ENCODE measurements at regions not wholly inside any gene's neighbourhood (a gene's known extent, or its start where the extent isn't known, plus 50 kb on each side); places are given as distances from the start of the nearest gene placed in this dataset.

DNA sequence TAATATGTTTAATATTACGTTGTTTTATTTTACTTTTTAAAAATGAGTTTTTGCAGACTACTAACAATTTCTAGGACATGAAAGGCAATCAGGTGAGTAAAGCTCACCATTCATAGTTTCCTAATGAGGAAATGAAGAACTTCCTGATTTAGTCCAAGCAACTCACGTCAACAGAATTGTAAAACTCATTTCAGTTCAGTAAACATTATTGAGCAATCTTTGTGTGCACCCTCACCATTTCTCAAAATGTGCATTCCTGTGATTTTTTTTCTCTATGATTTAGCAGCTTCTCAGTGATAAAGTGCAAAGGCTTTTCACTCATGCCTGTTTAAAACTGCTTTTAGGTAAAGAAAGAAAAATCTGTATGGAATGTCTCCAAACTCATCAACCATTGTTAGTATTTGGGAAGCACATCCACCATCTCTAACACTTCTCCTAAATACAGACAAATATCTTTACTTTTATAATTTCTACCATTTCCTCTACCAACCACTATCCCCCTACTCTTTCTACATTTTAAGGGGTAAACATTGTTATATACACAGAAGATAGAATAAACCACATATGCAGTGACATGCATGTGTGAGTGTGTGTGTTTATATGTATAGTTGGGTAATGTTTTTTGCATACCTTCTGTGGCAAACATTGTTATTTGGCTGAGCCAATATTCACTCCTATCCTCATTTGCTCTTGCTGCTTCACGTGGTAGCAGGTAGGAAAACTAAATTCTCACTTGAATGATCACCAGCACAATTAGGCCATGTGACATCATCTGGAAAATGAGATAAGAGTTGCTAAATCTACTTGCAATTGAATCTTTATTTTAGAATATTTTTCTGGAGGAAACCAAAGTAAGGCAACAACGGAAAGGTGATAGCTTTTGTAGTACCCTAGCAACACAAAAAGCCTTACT, 54.7 kb upstream of the PRDM8 start:
- H3K79me1 ChIP-seq (ENCODE audit: low read depth, low read length) = no peaks in the 10 kb centered on the region
- no peak overlapping the region for H2AK5ac ChIP-seq (ENCODE audit: low read depth, low read length)
- no peaks in the 10 kb centered on the region for H3K4me1 ChIP-seq (replicated peaks in 1 of 4; ENCODE audit: control insufficient read depth in 3 of 4, insufficient read depth in 4 of 4, low read length in 3 of 4)
- no peak overlapping the region for H4K5ac ChIP-seq (ENCODE audit: insufficient read length, low read depth, low read length)
- ChIA-PET POLR2A (ENCODE audit: partially characterized antibody) (interaction anchor here (0.5 to 0.7 kb wide), 2 partner anchors 585 to 913 kb away, joined by 3 read pairs; no protein-coding TSS in a partner anchor), CTCF (ENCODE audit: partially characterized antibody) (no interaction called here)
- no peak overlapping the region for H3K4me2 ChIP-seq (ENCODE audit: insufficient read depth in 1 of 2, low read depth in 2 of 2, low read length in 2 of 2)
- H2BK15ac ChIP-seq (ENCODE audit: low read length) = no peak overlapping the region
- H3K4me3 ChIP-seq (ENCODE audit: extremely low read depth in 1 of 4, insufficient read depth in 2 of 4, low read depth in 3 of 4, low read length in 4 of 4) = no peak overlapping the region
- no peak overlapping the region for H3K23ac ChIP-seq (ENCODE audit: insufficient read length)
- 95% methylated on average over 4 of the region's 4 CpGs; no CpG with 5 or more reads in 1 of the 2 experiments for WGBS, 2 experiments (ENCODE audit: extremely low coverage in 1 of 2, insufficient coverage in 1 of 2, insufficient read length in 1 of 2, insufficient replicate concordance in 2 of 2, low coverage in 1 of 2, low lambda C conversion rate in 2 of 2, missing lambda C conversion rate in 1 of 2)
- no peaks in the 10 kb centered on the region for H3K79me2 ChIP-seq (ENCODE audit: control insufficient read depth in 1 of 2, insufficient read depth in 2 of 2, low read length in 2 of 2)
- no peak overlapping the region for H3K9ac ChIP-seq (replicated peaks in 1 of 4; ENCODE audit: extremely low read depth in 1 of 4, low read depth in 3 of 4, low read length in 3 of 4)
- H3K9me3 ChIP-seq (ENCODE audit: insufficient read depth in 2 of 2, low read depth in 1 of 2, low read length in 1 of 2) = no peaks in the 10 kb centered on the region
- DNase-seq (ENCODE audit: low read depth in 1 of 2, low spot score in 2 of 2) (no peak), FAIRE-seq (no peak)
- no peak overlapping the region for H3K4ac ChIP-seq (replicated peaks; ENCODE audit: insufficient read length, low read depth, low read length)
- H2AFZ ChIP-seq (ENCODE audit: low read length) = no peak overlapping the region
- no peak overlapping the region for H2BK12ac ChIP-seq (ENCODE audit: low read depth, low read length)
- H3K27ac ChIP-seq (ENCODE audit: low read depth, low read length) = no peak overlapping the region
- H3K36me3 ChIP-seq (ENCODE audit: control insufficient read depth in 2 of 4, insufficient read depth in 4 of 4, low read length in 3 of 4) = no peaks in the 10 kb centered on the region
- H3K18ac ChIP-seq (ENCODE audit: extremely low read depth, low read length) = no peak overlapping the region
- H3K27me3 ChIP-seq (replicated peaks in 1 of 4; ENCODE audit: control insufficient read depth in 3 of 4, extremely low read depth in 1 of 4, insufficient read depth in 3 of 4, low read length in 3 of 4) = no peaks in the 10 kb centered on the region
- H2BK5ac ChIP-seq (ENCODE audit: low read depth, low read length) = no peak overlapping the region
- no peak overlapping the region for H3K14ac ChIP-seq (ENCODE audit: insufficient read length)
- no peak overlapping the region for H2BK20ac ChIP-seq (ENCODE audit: low read length)
- no peak overlapping the region for H3K56ac ChIP-seq (replicated peaks; ENCODE audit: insufficient read length, low read depth, low read length)
- no peaks in the 10 kb centered on the region for H3K23me2 ChIP-seq (ENCODE audit: low read depth, low read length)
- H4K91ac ChIP-seq (replicated peaks; ENCODE audit: insufficient read length, low read length) = no peak overlapping the region
- no peak overlapping the region for H4K8ac ChIP-seq (ENCODE audit: extremely low read depth, insufficient read depth, low read length)
- no peak overlapping the region for H2BK120ac ChIP-seq (replicated peaks; ENCODE audit: low read depth, low read length)
- H4K20me1 ChIP-seq (replicated peaks in 1 of 2; ENCODE audit: control insufficient read depth in 1 of 2, insufficient read depth in 2 of 2, low read length in 2 of 2) = no peaks in the 10 kb centered on the region
- TF ChIP-seq CTBP2 (IDR thresholded peaks at IDR 0.05; ENCODE audit: borderline replicate concordance, insufficient read depth, insufficient read length, low read length) (no peak), RFX5 (IDR thresholded peaks at IDR 0.05; ENCODE audit: borderline replicate concordance, low read depth, low read length) (no peak), SP2 (IDR thresholded peaks at IDR 0.05; ENCODE audit: low read length) (no peak), YY1 (IDR thresholded peaks at IDR 0.05; ENCODE audit: low read depth, low read length) (no peak), SIN3A (conservative IDR thresholded peaks at IDR 0.05 in 1 of 2, IDR thresholded peaks at IDR 0.05 in 1 of 2; ENCODE audit: low read depth in 1 of 2, low read length in 2 of 2) (no peak), TBP (IDR thresholded peaks at IDR 0.05; ENCODE audit: low read depth, low read length) (no peak), SP4 (IDR thresholded peaks at IDR 0.05; ENCODE audit: low read length) (no peak), RXRA (IDR thresholded peaks at IDR 0.05; ENCODE audit: insufficient read depth, low read depth, low read length) (no peak), SAP30 (IDR thresholded peaks at IDR 0.05; ENCODE audit: insufficient read depth, insufficient replicate concordance, low read length) (no peak), SIRT6 (IDR thresholded peaks at IDR 0.05; ENCODE audit: low read length) (no peak)
- TF ChIP-seq, protein P1, sequence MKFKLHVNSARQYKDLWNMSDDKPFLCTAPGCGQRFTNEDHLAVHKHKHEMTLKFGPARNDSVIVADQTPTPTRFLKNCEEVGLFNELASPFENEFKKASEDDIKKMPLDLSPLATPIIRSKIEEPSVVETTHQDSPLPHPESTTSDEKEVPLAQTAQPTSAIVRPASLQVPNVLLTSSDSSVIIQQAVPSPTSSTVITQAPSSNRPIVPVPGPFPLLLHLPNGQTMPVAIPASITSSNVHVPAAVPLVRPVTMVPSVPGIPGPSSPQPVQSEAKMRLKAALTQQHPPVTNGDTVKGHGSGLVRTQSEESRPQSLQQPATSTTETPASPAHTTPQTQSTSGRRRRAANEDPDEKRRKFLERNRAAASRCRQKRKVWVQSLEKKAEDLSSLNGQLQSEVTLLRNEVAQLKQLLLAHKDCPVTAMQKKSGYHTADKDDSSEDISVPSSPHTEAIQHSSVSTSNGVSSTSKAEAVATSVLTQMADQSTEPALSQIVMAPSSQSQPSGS (IDR thresholded peaks at IDR 0.05; ENCODE audit: low read length) = no peak
